ENCODE measurements at regions not wholly inside any gene's neighbourhood (a gene's known extent, or its start where the extent isn't known, plus 50 kb on each side); places are given as distances from the start of the nearest gene placed in this dataset.

GRCh38 chr2:144261336-144261735 lies 258.6 kb downstream of the ZEB2 start:
- TF ChIP-seq POLR2AphosphoS5 (IDR thresholded peaks at IDR 0.05; ENCODE audit: low read depth, low read length) = no peak
- TF ChIP-seq TAF1 (IDR thresholded peaks at IDR 0.05; ENCODE audit: borderline replicate concordance, low read depth, low read length) = no peak
- no peak for TF ChIP-seq POLR2A (IDR thresholded peaks at IDR 0.05; ENCODE audit: low read depth, low read length)
